Gastroesophageal sphincter (tissue), 4 donors: ENCODE measurements at regions not wholly inside any gene's neighbourhood (a gene's known extent, or its start where the extent isn't known, plus 50 kb on each side); places are given as distances from the start of the nearest gene placed in this dataset.

Experiments used
- ATAC-seq: fragments of 150-250 bp; one replicate; pipeline ENCODE4 v1.9.1; 2016; ENCODE audit warnings: mild to moderate bottlenecking, moderate library complexity
- H3K27ac ChIP-seq, 4 donors: fragments of 200-600 bp; sonication (generic) in 3 of 4; 1 replicate in 3 of 4; 2 replicates in 1 of 4; pipeline ENCODE4 v1.5.1; 2016 to 2019
- H3K27me3 ChIP-seq: fragments of 200-600 bp; sonication (generic); one replicate; pipeline ENCODE4 v1.5.1; 2019
- H3K36me3 ChIP-seq, 2 donors: fragments of 200-600 bp; sonication (generic); one replicate each; pipeline ENCODE4 v1.5.1; 2019; ENCODE audit warnings: control low read depth in 1 of 2
- H3K4me1 ChIP-seq, 3 donors: fragments of 200-600 bp; sonication (generic); 1 replicate in 2 of 3; 2 replicates in 1 of 3; pipeline ENCODE4 v1.5.1; 2016 to 2019; ENCODE audit warnings: control low read depth in 2 of 3
- H3K4me3 ChIP-seq, 2 donors: fragments of 200-600 bp; sonication (generic); one replicate each; pipeline ENCODE4 v1.5.1; 2019; ENCODE audit warnings: mild to moderate bottlenecking in 1 of 2, moderate library complexity in 1 of 2
- H3K9me3 ChIP-seq, 3 donors: fragments of 200-600 bp; sonication (generic); one replicate each; pipeline ENCODE4 v1.5.1; 2017 to 2019; ENCODE audit warnings: control low read depth in 2 of 3
- EP300 ChIP-seq: sonication (generic); formaldehyde crosslinking; IDR thresholded peaks from one replicate; pipeline ENCODE4 v1.6.1; 2017; ENCODE audit warnings: antibody characterized with exemption, mild to moderate bottlenecking
- POLR2A ChIP-seq, 2 donors: fragments of 450-650 bp; IDR thresholded peaks; one replicate each; pipeline ENCODE4 v1.6.1; 2017; ENCODE audit warnings: antibody characterized with exemption in 2 of 2, mild to moderate bottlenecking in 2 of 2, moderate library complexity in 1 of 2
- POLR2AphosphoS5 ChIP-seq: sonication (generic); formaldehyde crosslinking; IDR thresholded peaks from one replicate; pipeline ENCODE4 v1.6.1; 2017; ENCODE audit warnings: antibody characterized with exemption
- WGBS, 2 donors: methylation state at CpG; one replicate each; pipeline ENCODE4 v1.1.5; 2018; ENCODE audit warnings: low coverage in 1 of 2; 5-methylcytosine and 5-hydroxymethylcytosine counted together
- TF ChIP-seq, protein P1 (sequence below), 4 experiments: fragments of 200-600 bp in 2 of 4; fragments of 450-650 bp in 2 of 4; sonication (generic) in 1 of 4; IDR thresholded peaks; one replicate each; pipeline ENCODE4 v1.5.1; 2017 to 2019; ENCODE audit warnings: antibody characterized with exemption in 4 of 4, mild to moderate bottlenecking in 2 of 4, moderate library complexity in 2 of 4

DNA sequence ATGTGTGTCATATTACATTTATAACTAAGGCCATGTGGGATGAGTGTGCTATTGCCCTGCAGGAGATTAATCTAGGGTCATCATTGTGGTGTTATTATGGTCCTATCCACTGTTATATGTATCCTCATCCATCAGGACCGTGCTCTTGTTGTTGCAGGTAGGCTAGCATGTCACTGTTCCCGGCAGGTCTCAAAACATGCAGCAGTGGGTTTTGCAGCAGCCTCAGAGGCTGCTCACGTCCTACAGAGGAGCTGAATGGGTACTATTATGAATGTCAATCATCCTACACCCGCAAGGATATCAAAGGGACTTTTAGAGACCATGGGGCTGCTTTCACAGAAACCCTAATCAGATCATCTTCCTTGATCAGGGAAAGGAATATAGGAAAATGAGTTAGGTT, 318.2 kb downstream of the SAMD5 start:
- WGBS, 2 donors: 92 to 100% methylated on average over 2 to 4 of the region's 4 CpGs
- Histone ChIP-seq H3K9me3 (no peaks in the 10 kb centered on the region), H3K4me3 (no peak overlapping the region), H3K27me3 (no peaks in the 10 kb centered on the region), H3K27ac (no peak overlapping the region), H3K36me3 (no peaks in the 10 kb centered on the region), H3K4me1 (no peaks in the 10 kb centered on the region)
- ATAC-seq: no peak
- TF ChIP-seq, protein P1, sequence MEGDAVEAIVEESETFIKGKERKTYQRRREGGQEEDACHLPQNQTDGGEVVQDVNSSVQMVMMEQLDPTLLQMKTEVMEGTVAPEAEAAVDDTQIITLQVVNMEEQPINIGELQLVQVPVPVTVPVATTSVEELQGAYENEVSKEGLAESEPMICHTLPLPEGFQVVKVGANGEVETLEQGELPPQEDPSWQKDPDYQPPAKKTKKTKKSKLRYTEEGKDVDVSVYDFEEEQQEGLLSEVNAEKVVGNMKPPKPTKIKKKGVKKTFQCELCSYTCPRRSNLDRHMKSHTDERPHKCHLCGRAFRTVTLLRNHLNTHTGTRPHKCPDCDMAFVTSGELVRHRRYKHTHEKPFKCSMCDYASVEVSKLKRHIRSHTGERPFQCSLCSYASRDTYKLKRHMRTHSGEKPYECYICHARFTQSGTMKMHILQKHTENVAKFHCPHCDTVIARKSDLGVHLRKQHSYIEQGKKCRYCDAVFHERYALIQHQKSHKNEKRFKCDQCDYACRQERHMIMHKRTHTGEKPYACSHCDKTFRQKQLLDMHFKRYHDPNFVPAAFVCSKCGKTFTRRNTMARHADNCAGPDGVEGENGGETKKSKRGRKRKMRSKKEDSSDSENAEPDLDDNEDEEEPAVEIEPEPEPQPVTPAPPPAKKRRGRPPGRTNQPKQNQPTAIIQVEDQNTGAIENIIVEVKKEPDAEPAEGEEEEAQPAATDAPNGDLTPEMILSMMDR (IDR thresholded peaks at IDR 0.05): no peak
- TF ChIP-seq POLR2A (IDR thresholded peaks at IDR 0.05): no peak
- TF ChIP-seq POLR2AphosphoS5: no peak
- no peak for TF ChIP-seq EP300

DNA sequence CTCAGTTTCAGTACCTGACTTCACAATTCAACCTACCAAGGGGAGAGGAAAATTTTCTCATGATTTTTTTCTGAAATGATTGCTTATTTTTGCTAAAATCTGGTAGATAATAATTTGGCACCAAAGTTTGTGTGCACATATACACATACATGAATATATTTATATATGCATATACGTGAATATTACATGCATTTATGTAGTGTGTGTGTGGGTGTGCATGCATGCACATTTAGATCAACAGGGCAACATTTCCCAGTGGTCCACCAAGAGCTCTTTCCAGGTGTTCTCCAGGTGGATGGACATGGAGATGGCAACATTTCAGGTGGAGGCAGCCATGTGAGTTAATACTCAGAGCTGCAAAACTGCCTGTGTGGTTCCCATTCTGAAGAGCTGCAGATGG, 320.9 kb downstream of the SAMD5 start:
- no peaks in the 10 kb centered on the region for H3K27me3 ChIP-seq
- no peak overlapping the region for H3K4me3 ChIP-seq
- WGBS, 2 donors: 100% methylated on average over 1 of the region's 1 CpG; no CpG with 5 or more reads in 1 of the 2 donors
- H3K36me3 ChIP-seq: no peaks in the 10 kb centered on the region
- no peak for ATAC-seq
- H3K4me1 ChIP-seq: no peaks in the 10 kb centered on the region
- no peak for TF ChIP-seq EP300
- no peak for TF ChIP-seq POLR2A (IDR thresholded peaks at IDR 0.05)
- TF ChIP-seq, protein P1 (IDR thresholded peaks at IDR 0.05): no peak
- no peak for TF ChIP-seq POLR2AphosphoS5
- no peaks in the 10 kb centered on the region for H3K9me3 ChIP-seq
- no peak overlapping the region for H3K27ac ChIP-seq

DNA sequence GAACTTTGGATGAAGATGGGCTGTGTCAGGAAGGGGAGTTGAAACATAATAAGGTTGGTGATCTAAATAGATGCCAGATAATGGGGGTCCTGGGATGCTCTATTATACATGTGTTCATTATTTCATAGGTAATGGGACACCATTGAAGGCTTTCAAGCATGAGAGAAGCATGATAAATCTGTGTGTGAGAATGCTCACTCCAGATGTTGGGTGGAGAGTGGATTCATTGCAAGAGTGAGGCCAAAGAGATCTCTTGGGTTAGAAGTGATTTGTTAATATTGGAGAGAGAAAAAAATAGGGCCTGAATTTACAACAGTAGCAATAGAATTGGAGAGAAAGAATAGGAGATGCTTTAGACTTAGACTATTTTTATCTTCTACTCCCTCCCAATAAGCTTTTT, 321.3 kb downstream of the SAMD5 start:
- Histone ChIP-seq H3K27ac (no peak overlapping the region), H3K9me3 (no peaks in the 10 kb centered on the region), H3K27me3 (no peaks in the 10 kb centered on the region), H3K4me1 (no peaks in the 10 kb centered on the region), H3K4me3 (no peak overlapping the region), H3K36me3 (no peaks in the 10 kb centered on the region)
- ATAC-seq: no peak
- TF ChIP-seq, protein P1 (IDR thresholded peaks at IDR 0.05): no peak
- no peak for TF ChIP-seq POLR2A (IDR thresholded peaks at IDR 0.05)
- no peak for TF ChIP-seq POLR2AphosphoS5
- TF ChIP-seq EP300: no peak

DNA sequence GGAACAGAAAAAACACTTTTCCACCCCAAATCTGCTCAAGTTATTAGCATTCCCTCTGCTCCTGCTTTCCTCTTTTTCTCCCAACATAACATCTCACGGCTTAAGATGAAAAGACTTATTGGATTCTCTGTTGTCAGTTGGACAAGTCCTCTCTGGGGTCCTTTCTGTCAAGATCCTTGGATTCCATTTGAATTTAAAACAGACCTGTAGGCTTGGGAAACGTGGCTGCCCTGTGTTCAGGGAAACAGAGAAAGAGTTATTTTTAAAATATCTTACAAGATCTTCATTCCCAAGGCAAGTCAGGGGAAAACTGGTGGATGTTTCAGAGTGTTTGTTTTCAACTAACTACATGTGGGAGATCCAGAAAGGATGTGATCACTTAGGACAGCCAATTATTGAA, 322.9 kb downstream of the SAMD5 start:
- Histone ChIP-seq H3K4me3 (no peak overlapping the region), H3K36me3 (no peaks in the 10 kb centered on the region), H3K27ac (no peak overlapping the region), H3K4me1 (no peaks in the 10 kb centered on the region), H3K27me3 (no peaks in the 10 kb centered on the region), H3K9me3 (no peaks in the 10 kb centered on the region)
- no peak for ATAC-seq
- TF ChIP-seq, protein P1 (IDR thresholded peaks at IDR 0.05): no peak
- no peak for TF ChIP-seq POLR2AphosphoS5
- TF ChIP-seq EP300: no peak
- TF ChIP-seq POLR2A (IDR thresholded peaks at IDR 0.05): no peak
- WGBS, 2 donors: 48 to 84% methylated on average over 2 of the region's 2 CpGs

DNA sequence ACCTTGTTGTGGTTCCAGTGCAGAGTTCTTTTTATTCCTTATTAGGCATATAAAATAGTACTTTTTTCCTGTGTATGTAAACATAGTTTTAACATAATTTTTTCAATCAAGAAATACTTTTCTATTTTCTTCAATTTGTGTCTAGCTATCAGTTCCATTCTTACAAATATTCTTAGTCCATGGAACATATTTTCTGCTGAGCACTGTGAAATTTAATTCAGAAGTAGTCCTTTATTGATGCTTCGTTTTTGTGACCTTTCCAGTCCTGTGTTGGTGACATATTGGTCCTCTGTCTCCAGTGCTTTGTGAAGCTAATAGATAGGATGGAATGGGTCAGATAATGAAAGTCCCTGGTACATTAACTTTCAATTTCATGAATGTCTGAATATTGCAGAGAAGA, 325.1 kb downstream of the SAMD5 start:
- Histone ChIP-seq H3K27ac (no peak overlapping the region), H3K9me3 (no peaks in the 10 kb centered on the region), H3K36me3 (no peaks in the 10 kb centered on the region), H3K4me3 (no peak overlapping the region), H3K4me1 (no peaks in the 10 kb centered on the region), H3K27me3 (no peaks in the 10 kb centered on the region)
- no peak for ATAC-seq
- TF ChIP-seq POLR2AphosphoS5: no peak
- 60 to 83% methylated on average over 1 of the region's 1 CpG for WGBS, 2 donors
